SH-SY5Y (cell line): ENCODE measurements at regions not wholly inside any gene's neighbourhood (a gene's known extent, or its start where the extent isn't known, plus 50 kb on each side); places are given as distances from the start of the nearest gene placed in this dataset.

Source experiments
- GATA2 ChIP-seq: IDR thresholded peaks from 2 replicates; pipeline ENCODE4 v1.6.1; 2011; ENCODE audit warnings: mild to moderate bottlenecking, low read depth, low read length
- GATA3 ChIP-seq: IDR thresholded peaks from 2 replicates; pipeline ENCODE4 v1.6.1; 2011; ENCODE audit warnings: low read depth, mild to moderate bottlenecking, low read length, moderate library complexity

- TF ChIP-seq GATA2, result no peak
- no peak for TF ChIP-seq GATA3
Measured at GRCh38 chr2:145617420-145617819, 1097.5 kb upstream of the ZEB2 start.
